Epithelial cell of prostate (primary cell): ENCODE measurements at regions not wholly inside any gene's neighbourhood (a gene's known extent, or its start where the extent isn't known, plus 50 kb on each side); places are given as distances from the start of the nearest gene placed in this dataset.

Experiments used
- DNase-seq: peaks from one replicate; pipeline ENCODE4 v3.0.0-alpha.2; 2011; ENCODE audit warnings: low read depth, low spot score
- H3K27ac ChIP-seq: fragments of 450-650 bp; 2 replicates; pipeline ENCODE4 v1.5.1; 2017; ENCODE audit warnings: mild to moderate bottlenecking

DNA sequence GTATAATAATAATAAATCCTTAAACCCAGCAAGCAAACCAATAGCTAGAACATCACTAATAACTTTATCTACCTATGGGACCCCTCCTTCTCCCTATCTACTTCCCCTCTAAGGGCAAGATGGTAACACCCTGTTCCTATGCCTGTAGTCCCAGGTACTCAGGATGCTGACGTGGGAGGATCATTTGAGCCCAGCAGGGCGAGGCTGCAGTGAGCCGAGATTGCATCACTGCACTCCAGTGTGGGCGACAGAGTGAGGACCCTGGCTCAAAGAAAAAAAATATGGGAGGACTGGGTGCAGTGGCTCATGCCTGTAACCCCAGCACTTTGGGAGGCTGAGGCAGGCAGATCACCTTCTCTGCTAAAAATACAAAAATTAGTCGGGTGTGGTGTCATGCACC lies 143.1 kb upstream of the SLC45A1 start:
- no peak for DNase-seq
- H3K27ac ChIP-seq = peak overlapping the region; percentile 63

DNA sequence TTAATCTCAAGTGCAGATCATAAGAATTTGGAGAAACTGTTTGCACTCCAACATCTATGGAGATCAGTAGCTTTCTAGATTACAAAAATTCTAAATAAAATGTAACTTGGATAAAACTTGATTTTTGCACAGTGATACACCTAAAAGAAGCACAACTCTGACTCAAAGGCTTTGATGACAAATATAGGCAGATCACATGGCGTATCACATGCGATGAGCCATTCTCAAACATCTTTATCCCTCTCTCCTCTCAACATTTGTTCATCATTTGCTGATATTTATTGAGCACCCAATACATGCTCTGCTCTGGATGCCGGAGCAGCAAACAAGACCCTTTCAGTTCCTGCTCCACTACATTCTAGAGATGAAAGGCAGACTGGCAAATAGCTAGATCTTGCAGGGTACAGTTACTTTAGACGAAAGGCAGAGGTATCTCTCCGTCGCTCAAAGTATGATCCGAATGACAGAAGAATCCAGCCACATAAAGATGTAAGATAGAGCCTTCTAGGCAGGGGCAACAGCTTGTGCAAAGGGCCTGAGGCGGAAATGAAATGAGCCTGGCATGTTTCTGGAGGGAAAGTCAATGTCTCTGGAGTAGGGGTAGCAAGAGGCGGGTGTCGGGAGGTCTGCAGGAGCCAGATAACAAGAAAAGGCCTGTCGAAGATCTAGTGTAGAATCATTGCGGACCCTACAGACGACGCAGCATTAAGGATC lies 145.8 kb upstream of the ERRFI1 start:
- no peak for DNase-seq
- no peak overlapping the region for H3K27ac ChIP-seq

DNA sequence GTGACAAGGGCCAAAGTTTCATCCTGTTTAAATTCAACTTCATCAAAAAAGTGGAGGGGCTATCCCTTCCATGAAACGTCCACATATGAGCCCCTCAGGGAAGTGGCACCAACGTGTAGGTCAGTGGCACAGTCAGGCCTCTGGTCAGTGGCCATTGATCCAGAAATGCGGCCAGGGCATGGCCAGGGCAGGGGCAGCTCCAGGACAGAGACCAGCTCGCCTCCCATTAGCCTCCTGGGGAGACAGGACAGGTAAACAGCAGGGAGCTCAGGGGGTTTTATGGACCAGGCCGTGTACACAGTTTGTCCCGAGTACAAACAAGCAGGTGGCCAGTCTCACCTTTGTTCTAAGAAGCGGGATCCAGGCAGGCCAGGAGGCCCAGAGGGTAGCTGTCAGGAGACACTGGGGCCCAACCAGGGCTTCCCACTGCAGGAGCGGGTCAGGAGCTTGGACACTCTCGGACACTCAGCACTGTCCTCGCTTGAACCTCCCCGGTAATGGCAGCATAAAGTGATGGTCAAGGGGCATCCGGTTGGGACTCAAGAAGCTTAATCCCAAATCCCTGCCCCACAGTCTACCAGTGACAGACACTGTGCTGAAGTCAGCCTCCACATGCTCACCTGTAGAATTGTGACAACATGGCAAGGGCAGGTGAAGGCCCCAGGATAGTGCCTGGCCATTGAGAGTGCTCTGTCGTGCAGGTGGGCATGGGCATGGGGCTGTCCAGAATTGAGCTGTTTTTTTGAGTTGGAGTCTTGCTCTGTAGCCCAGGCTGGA lies 144.1 kb upstream of the ERRFI1 start:
- H3K27ac ChIP-seq = peak overlapping the region; percentile 86
- no peak for DNase-seq

DNA sequence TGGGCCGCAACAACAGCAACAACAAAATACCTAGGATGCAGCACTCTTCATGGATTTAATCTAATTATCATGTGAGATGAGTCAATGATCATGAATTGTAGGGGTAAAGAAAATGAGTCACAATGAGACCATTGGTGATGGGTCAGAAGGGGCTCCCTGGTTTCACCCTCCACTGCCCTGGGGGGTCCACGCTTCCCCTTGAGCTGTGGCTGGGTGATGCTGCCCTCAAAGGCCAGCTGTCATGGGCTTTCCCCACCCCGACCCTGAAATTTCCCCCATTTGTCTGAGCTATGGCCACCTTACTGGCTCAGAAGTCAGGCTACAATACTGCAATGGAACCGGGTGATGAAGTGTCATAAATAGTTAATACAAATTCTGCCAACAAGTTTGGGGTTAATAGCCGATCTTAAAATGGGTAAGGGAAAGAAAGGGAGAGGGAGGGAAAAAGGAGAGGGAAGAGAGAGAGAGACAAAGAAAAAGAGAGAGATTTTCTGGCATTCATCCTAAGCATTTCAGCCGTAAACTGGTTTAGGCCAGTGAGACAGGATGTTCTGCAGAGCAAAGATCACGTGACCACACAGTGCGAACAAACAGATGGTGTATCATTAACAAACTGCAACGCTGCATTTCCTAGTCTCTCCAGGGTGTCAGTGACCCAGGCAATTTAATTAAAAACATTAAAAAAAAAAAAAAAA lies 143.4 kb upstream of the ERRFI1 start:
- H3K27ac ChIP-seq = peak overlapping the region; percentile 86
- peak; percentile 75 for DNase-seq

DNA sequence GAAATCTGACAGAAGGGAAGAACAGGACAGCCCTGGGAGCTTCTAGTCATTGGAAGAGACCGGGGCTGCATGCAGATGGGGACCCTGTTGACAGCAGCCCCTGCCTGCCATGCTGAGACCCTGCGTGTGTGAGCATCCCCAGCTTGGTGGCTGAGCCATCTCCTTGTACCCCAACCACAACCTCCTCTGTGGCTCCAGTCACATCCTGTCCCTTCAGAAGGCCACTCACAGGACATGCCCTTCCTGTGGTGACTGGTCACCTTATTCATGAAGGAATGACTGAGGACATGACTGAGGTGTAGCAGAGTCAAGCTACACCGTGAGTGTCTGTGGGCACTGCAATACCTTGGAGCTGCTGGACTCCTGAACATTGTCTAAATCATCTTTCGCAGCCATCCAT lies 141.8 kb upstream of the ERRFI1 start:
- peak overlapping the region; percentile 86 for H3K27ac ChIP-seq
- no peak for DNase-seq

DNA sequence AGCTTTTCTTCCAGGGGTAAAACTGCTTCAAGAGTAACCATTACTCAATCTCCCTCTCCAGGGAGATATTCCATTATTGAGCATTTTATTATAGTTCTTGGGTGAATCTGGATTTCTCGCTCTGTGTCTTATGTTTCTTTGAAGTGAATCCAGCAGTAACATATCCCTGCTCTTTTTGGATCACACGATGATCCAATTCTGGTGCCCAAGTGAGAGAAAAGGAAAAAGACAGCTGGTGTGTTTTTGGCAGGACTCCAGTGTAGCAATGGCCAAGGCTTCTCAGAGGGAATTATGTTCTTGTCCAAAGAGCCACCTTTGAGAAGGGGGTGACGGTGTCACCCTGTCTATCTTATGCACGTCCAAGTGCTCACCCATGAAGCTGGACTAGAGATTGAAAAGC lies 140.3 kb upstream of the ERRFI1 start:
- no peak overlapping the region for H3K27ac ChIP-seq
- no peak for DNase-seq

DNA sequence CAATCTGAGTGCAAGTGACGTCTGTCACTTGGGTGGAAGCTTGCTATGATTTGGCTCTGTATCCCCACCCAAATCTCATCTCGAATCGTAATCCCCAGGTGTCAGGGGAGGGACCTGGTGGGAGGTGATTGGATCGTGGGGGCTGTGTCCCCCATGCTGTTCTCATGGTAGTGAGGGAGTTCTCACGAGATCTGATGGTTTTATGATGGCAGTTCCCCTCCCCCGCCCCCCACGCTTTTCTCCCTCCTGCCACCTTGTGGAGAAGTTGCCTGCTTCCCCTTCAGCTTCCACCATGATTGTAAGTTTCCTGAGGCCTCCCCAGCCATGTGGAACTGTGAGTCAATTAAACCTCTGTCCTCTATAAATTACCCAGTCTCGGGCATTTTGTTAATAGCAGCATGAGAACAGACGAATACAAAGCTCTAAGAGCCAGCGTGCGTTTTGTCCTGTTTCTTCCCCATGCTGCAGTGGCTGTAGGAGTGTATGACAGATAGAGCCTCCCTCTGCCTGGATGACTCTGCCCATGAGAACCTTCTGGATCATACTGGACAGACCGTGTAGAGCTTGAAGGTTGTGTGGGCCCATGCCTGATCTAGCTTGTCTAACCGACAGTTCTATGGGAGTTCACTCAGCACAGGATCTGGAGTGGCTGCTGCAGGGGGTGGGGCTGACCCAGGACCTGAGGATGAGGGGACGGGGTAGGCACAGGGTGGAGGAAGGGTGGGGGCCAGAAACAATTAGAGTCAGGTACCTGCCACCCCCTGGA lies 139.7 kb upstream of the ERRFI1 start:
- H3K27ac ChIP-seq = no peak overlapping the region
- DNase-seq = no peak

DNA sequence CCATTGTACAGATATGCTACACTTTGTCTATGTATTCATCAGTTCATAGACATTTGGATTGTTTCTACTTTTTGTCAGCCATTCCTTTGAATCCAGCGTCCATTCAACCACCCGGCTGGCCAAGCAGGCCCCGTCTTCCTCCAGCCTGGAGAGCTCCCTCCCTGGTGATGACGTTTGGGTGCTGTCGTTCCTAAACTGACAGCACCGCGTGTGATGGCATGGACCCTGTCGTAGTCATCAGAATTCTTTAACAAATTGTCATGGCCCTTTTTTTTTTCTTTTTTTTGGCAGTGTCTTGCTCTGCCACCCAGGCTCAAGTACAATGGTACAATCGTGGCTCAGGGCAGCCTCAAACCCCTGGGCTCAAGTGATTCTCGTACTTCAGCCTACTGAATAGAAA lies 138.6 kb upstream of the ERRFI1 start:
- no peak for DNase-seq
- H3K27ac ChIP-seq = no peak overlapping the region

DNA sequence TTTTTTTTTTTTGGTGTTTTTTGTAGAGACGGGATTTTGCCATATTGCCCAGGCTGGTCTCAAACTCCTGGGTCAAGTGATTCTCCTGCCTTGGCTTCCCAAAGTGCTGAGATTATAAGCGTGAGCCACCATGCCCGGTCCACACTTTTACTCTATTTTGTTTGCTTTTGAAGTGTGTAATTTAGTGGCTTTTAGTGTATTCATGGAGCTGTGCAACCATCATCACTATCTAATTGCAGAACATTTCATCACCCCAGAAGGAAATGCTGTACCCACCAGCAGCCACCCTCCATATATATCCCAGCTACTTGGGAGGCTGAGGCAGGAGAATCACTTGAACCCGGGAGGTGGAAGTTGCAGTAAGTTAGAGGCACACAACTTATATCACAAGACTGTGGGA lies 136.9 kb upstream of the ERRFI1 start:
- no peak for DNase-seq
- no peak overlapping the region for H3K27ac ChIP-seq

DNA sequence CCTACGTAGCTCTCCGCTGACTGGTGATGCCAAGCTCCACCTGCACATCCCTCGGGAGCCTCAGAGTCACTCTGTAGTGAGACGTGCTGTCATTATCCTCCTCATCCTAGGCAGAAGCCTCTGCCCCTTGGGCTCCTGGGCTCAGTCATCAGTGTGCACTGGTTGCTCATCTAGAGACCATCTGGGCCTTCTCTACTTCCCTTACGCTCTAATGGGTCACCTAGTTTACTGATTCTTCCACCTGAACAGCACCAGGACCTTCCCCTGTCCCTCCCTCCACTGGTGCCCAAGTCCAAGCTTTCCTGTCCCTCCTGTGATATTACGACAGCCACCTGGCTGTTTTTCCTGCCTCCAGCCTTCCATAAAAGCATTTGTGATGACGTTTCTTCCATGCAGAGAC lies 136.1 kb upstream of the ERRFI1 start:
- DNase-seq = no peak
- no peak overlapping the region for H3K27ac ChIP-seq

DNA sequence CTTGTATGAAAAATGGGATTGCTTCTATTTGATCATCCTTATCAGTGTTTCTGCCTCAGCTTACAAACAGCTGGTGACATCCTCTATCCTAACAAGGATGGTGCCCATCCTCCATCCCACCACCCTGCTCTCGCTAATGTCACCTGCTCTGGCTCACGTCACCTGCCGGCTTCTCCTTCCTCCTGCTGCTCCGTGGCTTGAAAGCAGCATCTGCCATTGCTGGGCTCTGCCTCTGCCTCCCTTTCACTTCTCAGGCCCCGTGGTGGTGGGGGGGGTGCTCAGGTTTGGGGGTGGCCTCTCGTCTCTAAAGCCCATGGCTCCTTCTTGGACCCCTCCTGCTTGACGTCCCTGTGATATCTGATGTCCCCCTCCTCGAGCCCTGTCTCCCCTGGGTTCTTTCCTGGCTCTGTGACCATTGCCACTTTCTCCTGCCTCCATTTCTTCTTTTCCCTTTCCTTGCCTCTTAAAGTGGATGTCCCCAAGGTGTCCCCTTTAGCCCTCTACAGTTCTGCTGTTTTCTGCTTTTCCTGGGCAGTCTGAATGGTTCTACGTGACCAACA lies 135.5 kb upstream of the ERRFI1 start:
- DNase-seq = no peak
- H3K27ac ChIP-seq = no peak overlapping the region

DNA sequence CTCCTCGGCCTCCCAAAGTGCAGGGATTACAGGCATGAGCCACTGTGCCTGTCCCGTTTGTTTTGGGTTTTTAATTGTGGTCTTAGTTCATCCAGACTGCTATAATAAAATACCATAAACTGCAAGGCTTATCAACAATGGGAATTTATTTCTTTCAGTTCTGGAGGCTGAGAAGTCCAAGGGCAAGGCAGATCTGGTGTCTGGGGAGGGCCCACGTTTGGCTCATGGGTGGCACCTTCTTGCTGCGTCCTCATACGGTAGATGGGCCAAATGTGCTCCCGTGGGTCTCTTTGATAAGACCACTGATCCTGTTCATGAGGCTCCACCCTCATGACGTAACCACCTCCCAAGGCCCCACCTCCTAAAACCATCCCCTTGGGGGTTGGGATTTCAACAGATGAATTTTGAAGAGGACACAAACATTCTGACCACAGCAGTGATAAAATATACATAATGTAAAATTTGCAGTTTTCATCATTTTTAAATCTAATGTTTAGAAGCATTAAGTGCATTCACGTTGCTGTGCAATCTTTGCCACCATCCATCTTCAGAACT lies 133.4 kb upstream of the ERRFI1 start:
- H3K27ac ChIP-seq = no peak overlapping the region
- DNase-seq = no peak

DNA sequence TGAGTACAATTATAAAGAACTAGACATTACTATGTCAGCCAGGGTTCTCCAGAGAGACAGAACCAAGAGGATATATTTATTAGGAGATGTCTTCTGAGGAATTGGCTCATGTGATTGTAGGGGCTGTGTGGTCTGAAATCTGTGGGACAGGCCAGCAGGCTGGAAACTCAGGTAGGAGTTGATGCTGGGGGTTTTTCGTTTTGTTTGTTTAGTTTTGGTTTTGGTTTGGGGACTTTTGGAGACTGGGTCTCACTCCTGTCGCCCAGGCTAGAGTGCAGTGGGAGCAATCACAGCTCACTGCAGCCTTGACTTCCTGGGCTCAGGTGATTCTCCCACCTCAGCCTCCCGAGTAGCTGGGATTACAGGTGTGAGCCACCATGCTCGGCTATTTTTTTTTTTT lies 132.9 kb upstream of the ERRFI1 start:
- no peak overlapping the region for H3K27ac ChIP-seq

DNA sequence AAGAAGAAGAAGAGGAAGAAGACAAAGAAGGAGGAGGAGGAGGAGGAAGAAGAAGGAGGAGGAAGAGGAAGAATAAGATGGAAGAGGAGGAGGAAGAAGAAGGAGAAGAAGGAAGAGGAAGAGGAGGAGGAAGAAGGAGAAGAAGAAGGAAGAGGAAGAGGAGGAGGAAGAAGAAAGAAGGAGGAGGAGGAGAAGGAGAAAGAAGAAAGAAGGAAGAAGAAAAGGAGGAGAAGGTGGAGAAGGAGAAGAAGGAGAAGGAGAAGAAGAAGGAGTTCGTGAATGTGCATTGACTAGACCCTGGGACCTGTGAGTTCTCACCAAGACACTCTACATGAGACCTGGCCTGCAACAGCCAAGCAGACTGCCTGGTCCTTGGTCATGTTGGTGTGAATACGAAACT lies 131.7 kb upstream of the ERRFI1 start:
- no peak overlapping the region for H3K27ac ChIP-seq
- DNase-seq = no peak

More for the DNA sequence above, 132.9 kb upstream of the ERRFI1 start:
- no peak for DNase-seq

DNA sequence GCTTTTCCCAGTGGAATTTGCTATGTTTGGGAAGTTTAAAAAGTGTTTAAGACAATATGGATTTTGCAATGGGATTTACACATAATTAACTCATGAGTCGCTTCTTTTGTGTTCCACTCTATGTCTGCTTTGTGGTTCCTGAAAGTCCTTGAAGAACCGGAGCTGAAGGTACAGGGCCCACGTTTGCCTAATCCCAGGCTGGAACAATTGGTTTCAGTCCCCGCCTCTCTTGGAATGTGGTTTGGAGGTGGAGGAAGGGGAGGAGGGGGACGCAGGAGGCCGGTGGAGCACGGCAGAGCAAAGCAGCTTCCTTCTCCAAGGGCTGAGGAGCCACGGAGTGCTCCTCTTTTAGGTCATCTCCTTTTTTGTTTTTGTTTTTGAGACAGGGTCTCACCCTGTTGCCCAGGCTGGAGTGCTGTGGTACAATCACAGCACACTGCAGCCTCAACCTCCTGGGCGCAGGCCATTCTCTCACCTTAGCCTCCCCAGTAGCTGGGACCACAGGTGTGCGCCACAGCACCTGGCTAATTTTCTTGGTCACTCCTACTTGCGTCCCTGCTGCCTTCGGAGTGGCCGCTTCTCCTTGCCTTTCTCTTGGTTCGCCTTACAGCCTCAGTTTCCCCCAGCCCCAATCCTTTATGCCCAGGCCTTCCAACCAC lies 129.5 kb upstream of the ERRFI1 start:
- DNase-seq = peak; percentile 61
- H3K27ac ChIP-seq = peak overlapping the region; percentile 70

DNA sequence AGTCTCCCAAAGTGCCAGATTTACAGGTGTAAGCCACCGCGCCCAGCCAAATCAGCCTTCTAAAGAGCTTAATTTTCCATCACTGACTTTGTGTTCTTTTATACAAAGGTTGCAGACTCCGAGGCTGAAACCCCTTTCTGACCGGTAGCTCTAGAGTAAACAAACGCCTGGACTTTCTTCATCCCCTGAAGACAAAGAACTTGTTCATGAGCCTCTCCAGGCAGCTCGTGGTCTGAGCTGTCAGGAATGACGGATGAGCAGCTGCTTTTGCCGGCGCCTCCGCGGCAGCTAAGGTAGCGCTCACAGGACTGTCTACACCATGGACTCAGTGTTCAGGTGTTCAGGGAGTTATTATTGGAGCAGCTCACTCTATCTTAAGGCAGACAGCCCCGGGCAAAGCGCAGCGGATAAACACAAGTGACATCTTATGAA lies 128.5 kb upstream of the ERRFI1 start:
- H3K27ac ChIP-seq = peak overlapping the region; percentile 70
- peak; percentile 72 for DNase-seq

DNA sequence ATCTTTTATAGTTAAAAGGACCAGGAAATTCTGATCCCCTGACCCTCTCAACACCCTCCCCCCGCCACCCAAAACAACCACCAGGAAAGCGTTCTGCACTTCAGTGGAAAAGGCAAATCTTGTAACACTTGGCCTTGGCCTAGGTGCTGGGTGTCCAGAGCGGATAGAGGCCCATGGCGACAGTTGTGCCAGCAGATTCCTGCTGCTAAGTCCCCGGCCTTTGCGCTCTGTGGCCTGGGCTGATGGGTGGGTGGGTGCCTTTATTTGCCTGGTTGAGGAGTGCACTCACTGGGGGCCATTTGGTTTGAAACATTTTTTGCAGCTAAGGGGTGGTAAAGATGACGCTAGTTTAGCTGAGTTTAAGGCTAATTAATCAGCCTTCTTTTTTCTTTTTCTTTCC lies 127.9 kb upstream of the ERRFI1 start:
- DNase-seq = no peak
- H3K27ac ChIP-seq = peak overlapping the region; percentile 70

DNA sequence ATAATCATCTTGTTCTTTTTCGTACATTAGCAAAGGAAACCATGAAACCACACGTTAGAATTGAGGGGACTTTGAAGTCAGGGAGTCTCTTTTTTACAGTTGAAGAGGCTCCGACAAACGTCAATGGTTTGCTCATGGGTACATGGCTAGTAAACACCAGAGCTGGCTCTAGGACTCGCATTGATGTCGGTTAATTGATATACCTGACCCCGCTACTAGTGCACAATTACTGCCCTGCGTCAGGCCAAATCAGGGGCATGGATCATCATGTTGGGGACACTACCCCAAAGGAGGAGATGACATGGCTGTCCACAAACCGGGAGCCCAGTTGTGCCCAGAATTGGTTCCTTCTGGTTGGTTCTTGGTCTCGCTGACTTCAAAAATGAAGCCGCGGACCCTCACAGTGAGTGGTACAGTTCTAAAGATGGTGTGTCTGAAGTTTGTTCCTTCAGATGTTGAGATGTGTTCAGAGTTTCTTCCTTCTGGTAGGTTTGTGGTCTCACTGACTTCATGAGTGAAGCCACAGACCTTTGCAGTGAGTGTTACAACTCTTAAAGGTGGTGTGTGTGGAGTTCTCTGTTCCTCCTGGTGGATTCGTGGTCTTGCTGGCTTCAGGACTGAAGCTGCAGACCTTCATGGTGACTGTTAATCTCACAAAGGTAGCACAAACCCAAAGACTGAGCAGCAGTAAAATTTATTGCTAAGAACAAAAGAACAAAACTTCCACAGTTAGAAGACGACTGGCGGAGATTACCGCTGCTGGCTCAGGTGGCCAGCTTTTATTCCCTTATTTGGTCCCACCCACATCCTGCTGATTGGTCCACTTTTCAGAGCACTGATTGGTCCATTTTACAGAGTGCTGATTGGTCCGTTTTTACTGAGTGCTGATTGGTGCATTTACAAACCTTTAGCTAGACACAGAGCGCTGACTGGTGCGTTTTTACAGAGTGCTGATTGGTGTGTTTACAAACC lies 126.9 kb upstream of the ERRFI1 start:
- H3K27ac ChIP-seq = no peak overlapping the region
- DNase-seq = no peak
